MM.1S (cell line): ENCODE measurements at regions not wholly inside any gene's neighbourhood (a gene's known extent, or its start where the extent isn't known, plus 50 kb on each side); places are given as distances from the start of the nearest gene placed in this dataset.

Experiments
- DNase-seq: peaks from one replicate; pipeline ENCODE4 v3.0.0-alpha.2; 2015
- H2AFZ ChIP-seq: fragments of 300-600 bp; sonication (generic); 2 replicates; pipeline ENCODE4 v1.6.0; 2016; ENCODE audit warnings: antibody characterized with exemption, low read length
- H3F3A ChIP-seq: fragments of 300-600 bp; sonication (generic); 2 replicates; pipeline ENCODE4 v1.6.1; 2016; ENCODE audit warnings: mild to moderate bottlenecking, antibody characterized with exemption, low read length, moderate library complexity, mixed read lengths; ENCODE audit not compliant: insufficient read depth
- H3K27ac ChIP-seq: fragments of 300-600 bp; sonication (generic); 2 replicates; pipeline ENCODE4 v1.5.1; 2016; ENCODE audit warnings: mild to moderate bottlenecking, low read length
- H3K27me3 ChIP-seq: fragments of 300-600 bp; sonication (generic); replicated peaks from 2 replicates; pipeline ENCODE4 v1.6.0; 2016; ENCODE audit warnings: low read length; ENCODE audit not compliant: insufficient read depth
- H3K36me3 ChIP-seq: fragments of 300-600 bp; sonication (generic); replicated peaks from 2 replicates; pipeline ENCODE4 v1.6.1; 2016; ENCODE audit warnings: mild to moderate bottlenecking, low read length, mixed read lengths; ENCODE audit not compliant: insufficient read depth
- H3K4me1 ChIP-seq: fragments of 300-600 bp; sonication (generic); 2 replicates; pipeline ENCODE4 v1.6.1; 2016; ENCODE audit warnings: low read length, mixed read lengths
- H3K4me2 ChIP-seq: fragments of 300-600 bp; sonication (generic); 2 replicates; pipeline ENCODE4 v1.6.0; 2016; ENCODE audit warnings: low read depth, low read length
- H3K4me3 ChIP-seq: fragments of 300-600 bp; sonication (generic); 2 replicates; pipeline ENCODE4 v1.5.1; 2016; ENCODE audit warnings: low read length, mixed read lengths
- H3K79me2 ChIP-seq: fragments of 300-600 bp; sonication (generic); 2 replicates; pipeline ENCODE4 v1.6.1; 2016; ENCODE audit warnings: mixed run types, low read length, mixed read lengths
- H3K9ac ChIP-seq: fragments of 300-600 bp; sonication (generic); 2 replicates; pipeline ENCODE4 v1.6.1; 2016; ENCODE audit warnings: low read length, mixed read lengths
- H3K9me2 ChIP-seq: fragments of 300-600 bp; sonication (generic); replicated peaks from 2 replicates; pipeline ENCODE4 v1.6.1; 2016; ENCODE audit warnings: mild to moderate bottlenecking, low read length, mixed read lengths; ENCODE audit not compliant: insufficient read depth
- H3K9me3 ChIP-seq: fragments of 300-600 bp; sonication (generic); replicated peaks from 2 replicates; pipeline ENCODE4 v1.6.1; 2016; ENCODE audit warnings: mild to moderate bottlenecking, low read length, mixed read lengths; ENCODE audit not compliant: insufficient read depth
- H4K20me1 ChIP-seq: fragments of 300-600 bp; sonication (generic); 2 replicates; pipeline ENCODE4 v1.6.1; 2016; ENCODE audit warnings: mild to moderate bottlenecking, low read length, moderate library complexity, mixed read lengths; ENCODE audit not compliant: insufficient read depth
- CTCF ChIP-seq: fragments of 300-600 bp; sonication (generic); IDR thresholded peaks from 2 replicates; pipeline ENCODE4 v1.5.1; 2016; ENCODE audit warnings: antibody characterized with exemption, low read length, mixed read lengths
- EZH2 ChIP-seq: fragments of 300-600 bp; sonication (generic); optimal IDR thresholded peaks from 2 replicates; pipeline ENCODE3; 2017; ENCODE audit warnings: low read depth, mild to moderate bottlenecking, antibody characterized with exemption, low read length, mixed read lengths
- EZH2phosphoT487 ChIP-seq: fragments of 300-600 bp; sonication (generic); IDR thresholded peaks from 2 replicates; pipeline ENCODE4 v1.6.1; 2018; ENCODE audit warnings: antibody characterized with exemption, low read length

DNA sequence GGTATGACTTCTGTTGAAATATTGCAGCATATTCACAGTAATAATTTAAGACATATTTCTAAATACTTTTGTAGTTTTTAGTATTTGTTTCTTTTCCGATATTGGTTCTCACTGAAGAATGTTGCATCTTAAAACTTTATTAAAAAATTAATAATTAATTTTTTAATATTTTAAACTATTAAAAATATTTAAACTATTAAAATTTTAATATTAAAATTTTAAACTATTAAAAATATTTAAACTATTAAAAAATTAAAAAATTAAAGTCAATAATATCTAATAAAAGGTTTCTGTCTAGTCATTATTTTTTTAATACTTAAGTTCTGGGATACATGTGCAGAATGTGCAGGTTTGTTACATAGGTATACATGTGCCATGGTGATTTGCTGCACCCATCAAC lies 149.3 kb upstream of the CCNH start:
- Histone ChIP-seq H3K4me3 (no peak overlapping the region), H3K4me1 (no peaks in the 10 kb centered on the region), H3K27me3 (no peaks in the 10 kb centered on the region), H4K20me1 (no peaks in the 10 kb centered on the region), H3K79me2 (no peaks in the 10 kb centered on the region), H3K9me2 (no peaks in the 10 kb centered on the region), H3K9me3 (no peaks in the 10 kb centered on the region), H2AFZ (no peak overlapping the region), H3K4me2 (no peak overlapping the region), H3K27ac (no peak overlapping the region), H3K36me3 (no peaks in the 10 kb centered on the region), H3K9ac (no peak overlapping the region), H3F3A (no peaks in the 10 kb centered on the region)
- TF ChIP-seq EZH2phosphoT487 (no peak), CTCF (no peak), EZH2 (no peak)
- DNase-seq: no peak

GRCh38 chr5:87560528-87560927 lies 147.8 kb upstream of the CCNH start:
- no peak overlapping the region for H3K4me3 ChIP-seq

DNA sequence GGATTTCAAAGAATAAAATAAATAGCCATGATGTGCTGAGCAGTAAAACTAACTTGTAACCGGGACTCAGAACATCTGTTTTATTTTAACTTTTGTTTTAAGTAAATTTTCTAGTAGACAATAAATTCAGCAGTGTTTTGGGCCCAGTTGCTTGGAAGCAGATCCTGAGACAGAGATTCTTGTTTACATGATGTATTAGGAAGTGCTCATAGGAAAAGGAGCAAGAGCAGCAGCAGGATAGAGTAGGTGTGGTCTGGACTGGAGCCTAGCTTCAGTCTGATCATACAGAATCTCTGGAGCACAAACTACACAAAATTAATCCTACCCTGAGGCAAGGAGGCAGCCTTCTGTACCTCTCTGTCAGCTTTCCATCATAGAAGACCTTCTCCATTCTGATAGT lies 139.2 kb upstream of the CCNH start:
- Histone ChIP-seq H3K9me2 (no peaks in the 10 kb centered on the region), H3K9ac (no peak overlapping the region), H3K4me1 (no peaks in the 10 kb centered on the region), H3K27me3 (no peaks in the 10 kb centered on the region), H3K79me2 (no peaks in the 10 kb centered on the region), H3K4me3 (no peak overlapping the region), H3K9me3 (no peaks in the 10 kb centered on the region), H3F3A (no peaks in the 10 kb centered on the region), H3K27ac (no peak overlapping the region), H3K36me3 (no peaks in the 10 kb centered on the region), H4K20me1 (no peaks in the 10 kb centered on the region), H3K4me2 (no peak overlapping the region), H2AFZ (no peak overlapping the region)
- TF ChIP-seq CTCF (no peak), EZH2 (no peak), EZH2phosphoT487 (no peak)
- DNase-seq: no peak

More at GRCh38 chr5:87560528-87560927, 147.8 kb upstream of the CCNH start:
- H4K20me1 ChIP-seq: no peaks in the 10 kb centered on the region
- H3K79me2 ChIP-seq: no peaks in the 10 kb centered on the region
- no peak overlapping the region for H3K27ac ChIP-seq
- H3K27me3 ChIP-seq: no peaks in the 10 kb centered on the region
- H3F3A ChIP-seq: no peaks in the 10 kb centered on the region
- no peak for DNase-seq
- TF ChIP-seq CTCF (no peak), EZH2 (no peak), EZH2phosphoT487 (no peak)
- no peaks in the 10 kb centered on the region for H3K36me3 ChIP-seq
- H3K9ac ChIP-seq: no peak overlapping the region
- no peak overlapping the region for H3K4me2 ChIP-seq
- H3K9me3 ChIP-seq: no peaks in the 10 kb centered on the region
- no peak overlapping the region for H2AFZ ChIP-seq
- no peaks in the 10 kb centered on the region for H3K9me2 ChIP-seq
- H3K4me1 ChIP-seq: no peaks in the 10 kb centered on the region
